ENCODE measurements at regions not wholly inside any gene's neighbourhood (a gene's known extent, or its start where the extent isn't known, plus 50 kb on each side); places are given as distances from the start of the nearest gene placed in this dataset.
"Not testable (repeated sequence)": the region's sequence is repeated elsewhere in the genome, so short reads cannot be mapped to it uniquely, and the experiment has no call there.

GRCh38 chrX:134311994-134312393, 61.1 kb upstream of the PHF6 start:
- ATAC-seq; intact Hi-C loops (cut with DNase I, micrococcal nuclease); DNase-seq: not testable (repeated sequence)

GRCh38 chrX:134313418-134313817, 59.7 kb upstream of the PHF6 start:
- DNase-seq (no peak), ATAC-seq (no peak)
- intact Hi-C loops (cut with DNase I, micrococcal nuclease), result no loop called here

GRCh38 chrX:134315866-134316265, 57.2 kb upstream of the PHF6 start:
- intact Hi-C loops (cut with DNase I, micrococcal nuclease), result no loop called here
- DNase-seq (no peak), ATAC-seq (peak; percentile 68)

Measured in left colon (tissue), 2 donors.